Central memory CD4-positive, alpha-beta T cell (primary cell): ENCODE measurements at regions not wholly inside any gene's neighbourhood (a gene's known extent, or its start where the extent isn't known, plus 50 kb on each side); places are given as distances from the start of the nearest gene placed in this dataset.

Source experiments
- DNase-seq: peaks from one replicate; pipeline ENCODE4 v3.0.0; 2022

- no peak for DNase-seq
Observed at GRCh38 chr18:59751186-59751585, 54.0 kb upstream of the CCBE1 start.

- DNase-seq: no peak
Observed at GRCh38 chr18:59748628-59749360, 51.6 kb upstream of the CCBE1 start.
